ENCODE measurements at regions not wholly inside any gene's neighbourhood (a gene's known extent, or its start where the extent isn't known, plus 50 kb on each side); places are given as distances from the start of the nearest gene placed in this dataset.

DNA sequence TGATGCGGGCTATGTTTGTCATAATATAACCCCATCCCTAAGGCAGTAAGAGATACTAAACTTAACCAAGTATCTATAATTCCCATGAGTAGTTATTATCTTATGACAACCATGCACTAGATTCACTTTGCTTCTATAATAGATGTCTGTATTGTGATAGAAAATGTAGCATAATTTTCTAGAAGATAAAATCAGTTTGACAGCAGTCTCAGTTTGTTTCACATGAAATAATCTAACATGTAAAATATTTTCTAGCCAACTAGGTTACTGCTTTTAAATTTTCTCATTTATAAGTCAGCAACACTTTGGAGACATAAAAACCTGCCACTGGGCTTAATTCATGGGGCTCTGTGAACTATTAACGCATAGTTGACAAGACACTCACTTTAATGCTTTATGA, 1410.7 kb upstream of the ATXN8OS start:
- TF ChIP-seq, protein P1, sequence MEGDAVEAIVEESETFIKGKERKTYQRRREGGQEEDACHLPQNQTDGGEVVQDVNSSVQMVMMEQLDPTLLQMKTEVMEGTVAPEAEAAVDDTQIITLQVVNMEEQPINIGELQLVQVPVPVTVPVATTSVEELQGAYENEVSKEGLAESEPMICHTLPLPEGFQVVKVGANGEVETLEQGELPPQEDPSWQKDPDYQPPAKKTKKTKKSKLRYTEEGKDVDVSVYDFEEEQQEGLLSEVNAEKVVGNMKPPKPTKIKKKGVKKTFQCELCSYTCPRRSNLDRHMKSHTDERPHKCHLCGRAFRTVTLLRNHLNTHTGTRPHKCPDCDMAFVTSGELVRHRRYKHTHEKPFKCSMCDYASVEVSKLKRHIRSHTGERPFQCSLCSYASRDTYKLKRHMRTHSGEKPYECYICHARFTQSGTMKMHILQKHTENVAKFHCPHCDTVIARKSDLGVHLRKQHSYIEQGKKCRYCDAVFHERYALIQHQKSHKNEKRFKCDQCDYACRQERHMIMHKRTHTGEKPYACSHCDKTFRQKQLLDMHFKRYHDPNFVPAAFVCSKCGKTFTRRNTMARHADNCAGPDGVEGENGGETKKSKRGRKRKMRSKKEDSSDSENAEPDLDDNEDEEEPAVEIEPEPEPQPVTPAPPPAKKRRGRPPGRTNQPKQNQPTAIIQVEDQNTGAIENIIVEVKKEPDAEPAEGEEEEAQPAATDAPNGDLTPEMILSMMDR (IDR thresholded peaks at IDR 0.05; ENCODE audit: low read depth, low read length), result no peak

DNA sequence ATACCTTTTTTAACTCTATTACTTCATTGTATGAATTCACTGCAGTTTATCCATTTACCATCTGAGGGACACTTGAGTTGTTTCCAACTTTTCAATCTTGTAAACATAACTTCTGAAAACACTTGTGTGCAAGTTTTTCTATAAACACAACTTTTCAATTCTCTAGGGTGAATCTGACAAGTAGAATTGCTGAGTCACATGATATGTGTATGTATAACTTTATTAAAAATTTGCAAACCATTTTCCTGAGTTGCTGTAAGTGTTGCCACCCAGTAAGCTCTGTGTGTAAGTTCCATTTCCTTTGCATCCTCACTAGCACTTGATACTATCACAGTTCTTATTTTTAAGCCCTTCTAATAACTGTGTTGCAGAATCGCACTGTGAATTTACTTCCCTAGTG, 1415.6 kb upstream of the ATXN8OS start:
- no peak overlapping the region for H3K4me3 ChIP-seq (ENCODE audit: low read depth, low read length)
- TF ChIP-seq, protein P1 (IDR thresholded peaks at IDR 0.05; ENCODE audit: low read depth, low read length), result no peak

More for the DNA sequence above, 1410.7 kb upstream of the ATXN8OS start:
- H3K4me3 ChIP-seq (ENCODE audit: low read depth, low read length), result no peak overlapping the region

DNA sequence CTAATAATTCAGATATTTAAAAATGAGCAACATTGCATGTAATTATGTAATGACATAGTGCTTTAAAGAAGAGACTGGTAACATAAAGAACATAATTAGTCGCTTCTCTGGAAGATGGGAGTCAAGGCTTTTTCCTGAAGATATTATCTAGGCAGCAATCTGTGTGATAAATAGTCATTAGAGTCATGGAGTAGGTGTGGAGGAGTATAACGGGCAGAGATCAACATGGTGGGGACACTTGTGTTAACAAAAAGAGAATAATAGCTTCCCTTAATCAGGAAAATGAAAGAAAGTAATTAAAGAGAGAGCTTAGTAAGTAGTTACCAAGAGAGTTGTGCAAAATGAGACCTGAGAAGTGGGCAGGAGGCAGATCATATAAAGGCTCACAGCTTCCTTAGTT, 1417.1 kb upstream of the ATXN8OS start:
- H3K4me3 ChIP-seq (ENCODE audit: low read depth, low read length), result no peak overlapping the region
- TF ChIP-seq, protein P1 (IDR thresholded peaks at IDR 0.05; ENCODE audit: low read depth, low read length), result no peak

DNA sequence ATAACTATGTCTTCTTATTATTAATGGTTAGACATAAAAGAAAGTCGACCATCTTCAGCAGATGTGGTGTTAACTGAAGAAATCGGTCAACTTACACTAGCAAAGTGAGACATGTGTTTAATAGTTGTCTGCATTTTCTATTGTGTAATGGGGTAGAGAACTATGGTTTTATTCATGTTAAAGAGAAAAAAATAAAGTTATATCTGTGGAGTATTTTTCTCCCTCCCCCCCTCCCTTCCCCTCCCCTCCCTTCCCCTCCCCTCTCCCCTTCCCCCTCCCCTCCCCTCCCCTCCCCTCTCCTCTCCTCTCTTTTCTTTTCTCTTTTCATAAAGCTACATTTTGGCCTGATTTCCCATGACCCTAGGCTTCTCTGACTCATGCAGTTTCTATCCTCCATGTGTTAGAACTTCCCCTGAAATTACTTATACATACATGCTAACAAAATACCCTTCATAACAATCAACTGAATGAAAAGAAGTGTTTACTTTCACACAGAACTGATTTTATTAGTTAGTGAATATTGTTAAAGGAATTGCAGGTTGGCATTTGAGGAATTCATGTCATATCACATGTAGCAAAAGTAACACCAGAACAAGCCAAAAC, 1431.0 kb upstream of the ATXN8OS start:
- no peak overlapping the region for H3K4me3 ChIP-seq (ENCODE audit: low read depth, low read length)
- TF ChIP-seq, protein P1 (IDR thresholded peaks at IDR 0.05; ENCODE audit: low read depth, low read length), result no peak

DNA sequence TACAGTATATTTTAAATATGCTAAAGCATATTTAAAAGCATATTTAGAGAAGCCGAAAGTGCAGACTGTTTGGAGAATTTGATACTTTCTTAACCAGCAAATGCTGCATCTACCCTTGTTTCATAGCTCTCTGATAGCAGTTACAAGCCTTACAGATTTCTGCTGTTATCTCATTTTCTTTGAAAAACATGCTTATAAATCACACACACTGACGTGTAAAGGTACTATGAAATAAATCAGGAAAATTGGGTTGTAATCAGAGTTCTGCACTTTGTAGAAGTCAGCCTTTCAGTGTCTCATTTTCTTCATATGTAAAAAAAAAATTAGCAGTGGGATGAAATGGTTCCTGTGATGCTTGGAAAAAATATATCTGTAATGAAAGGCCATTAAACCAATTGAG, 1432.4 kb upstream of the ATXN8OS start:
- H3K4me3 ChIP-seq (ENCODE audit: low read depth, low read length), result no peak overlapping the region
- TF ChIP-seq, protein P1 (IDR thresholded peaks at IDR 0.05; ENCODE audit: low read depth, low read length), result no peak

DNA sequence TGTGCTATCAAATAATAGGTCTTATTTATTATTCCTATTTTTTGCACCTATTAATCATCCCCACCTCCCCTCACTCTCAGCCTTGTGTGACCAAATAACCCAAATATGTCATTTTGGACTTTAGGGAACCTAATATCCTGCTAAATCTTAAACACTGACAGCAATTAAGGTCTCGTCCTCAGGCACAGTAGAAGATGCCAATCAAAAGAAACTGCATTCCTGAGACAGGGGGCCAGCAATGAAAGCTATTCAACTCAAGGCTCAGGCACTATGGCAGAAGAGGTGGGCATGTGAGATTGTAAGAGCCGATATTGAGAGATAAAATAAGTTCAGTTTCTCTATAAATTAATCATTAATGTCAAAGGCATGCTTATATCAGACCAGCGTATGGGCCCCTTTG, 1437.7 kb upstream of the PCDH9 start:
- H3K4me3 ChIP-seq (ENCODE audit: low read depth, low read length), result no peak overlapping the region
- TF ChIP-seq, protein P1 (IDR thresholded peaks at IDR 0.05; ENCODE audit: low read depth, low read length), result no peak

DNA sequence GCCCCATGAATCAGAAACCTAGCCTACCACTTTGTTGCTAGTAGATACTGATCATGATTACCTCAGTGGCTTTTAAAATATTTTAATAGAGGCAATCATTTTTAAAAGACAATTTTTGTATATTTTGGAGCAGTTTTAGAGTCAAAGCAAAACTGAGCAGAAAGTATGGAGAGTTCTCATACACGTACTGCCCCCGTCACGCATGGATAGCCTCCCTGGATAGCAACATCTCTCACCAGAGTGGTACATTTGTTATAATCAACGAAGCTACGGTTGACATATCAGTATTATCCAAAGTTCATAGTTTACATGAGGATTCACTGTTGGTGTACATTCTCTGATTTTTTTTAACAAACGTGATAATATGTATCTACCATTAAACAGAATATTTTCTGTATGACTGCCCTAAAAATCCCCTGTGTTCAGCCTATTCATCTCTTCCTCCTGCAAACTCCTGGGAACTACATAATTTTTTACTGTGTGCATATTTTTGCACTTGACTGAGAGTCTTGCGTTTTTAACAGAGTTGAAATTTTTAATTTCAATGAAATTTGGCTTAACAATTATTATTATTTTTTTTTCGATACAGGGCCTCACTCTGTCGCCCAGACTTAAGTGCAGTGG, 1436.8 kb upstream of the PCDH9 start:
- TF ChIP-seq, protein P1 (IDR thresholded peaks at IDR 0.05; ENCODE audit: low read depth, low read length), result no peak
- no peak overlapping the region for H3K4me3 ChIP-seq (ENCODE audit: low read depth, low read length)

Measured in WI38 (cell line).